ENCODE measurements at regions not wholly inside any gene's neighbourhood (a gene's known extent, or its start where the extent isn't known, plus 50 kb on each side); places are given as distances from the start of the nearest gene placed in this dataset.

- peaks cover 25% of the 10 kb centered on the region for H3K27me3 Mint-ChIP-seq
- H3K27ac Mint-ChIP-seq: no peak overlapping the region
- no peak overlapping the region for H3K4me3 ChIP-seq (ENCODE audit: control extremely low read depth in 1 of 5, extremely low read depth in 1 of 5, insufficient read depth in 1 of 5, low read depth in 2 of 5, low read length in 4 of 5)
- H3K27me3 ChIP-seq (replicated peaks in 1 of 4; ENCODE audit: control extremely low read depth in 1 of 4, control insufficient read depth in 3 of 4, insufficient read depth in 4 of 4, low read length in 3 of 4): peaks cover 0 to 4% (median 2%) of the 10 kb centered on the region in 4 experiments
- H3K4me2 ChIP-seq (replicated peaks; ENCODE audit: low read depth, low read length, poor library complexity, severe bottlenecking): no peak overlapping the region
- no peak overlapping the region for H2AFZ ChIP-seq (ENCODE audit: insufficient read depth, low read depth, low read length, poor library complexity, severe bottlenecking)
- WGBS (ENCODE audit: insufficient coverage): 85% methylated on average over 3 of the region's 3 CpGs
- H3K27ac ChIP-seq (ENCODE audit: low read length in 2 of 2): no peak overlapping the region
- H3K4me3 Mint-ChIP-seq: no peak overlapping the region
- no peaks in the 10 kb centered on the region for H4K20me1 ChIP-seq (ENCODE audit: control insufficient read depth, insufficient read depth, low read length, poor library complexity, severe bottlenecking)
- no peaks in the 10 kb centered on the region for H3K4me1 ChIP-seq (ENCODE audit: control insufficient read depth in 2 of 2, insufficient read depth in 2 of 2, low read length in 2 of 2)
- POLR2A ChIA-PET: no interaction called here
- CTCF ChIA-PET: no interaction called here
- H3K36me3 ChIP-seq (replicated peaks in 1 of 2; ENCODE audit: control extremely low read depth in 1 of 2, control insufficient read depth in 1 of 2, extremely low read depth in 1 of 2, insufficient read depth in 2 of 2, low read length in 1 of 2): no peaks in the 10 kb centered on the region
- intact Hi-C loops (cut with micrococcal nuclease): no loop called here
- no peaks in the 10 kb centered on the region for H3K9me3 ChIP-seq (ENCODE audit: control extremely low read depth in 1 of 3, control insufficient read depth in 2 of 3, insufficient read depth in 1 of 3, low read length in 2 of 3)
- H3K9ac ChIP-seq (ENCODE audit: low read length): no peak overlapping the region
- TF ChIP-seq CTCF (IDR thresholded peaks at IDR 0.05) (no peak), EZH2 (IDR thresholded peaks at IDR 0.05; ENCODE audit: borderline replicate concordance, insufficient read depth, low read depth, low read length, poor library complexity, severe bottlenecking) (no peak)
- H3K9me3 Mint-ChIP-seq (ENCODE audit: insufficient read depth): no peaks in the 10 kb centered on the region
- no peaks in the 10 kb centered on the region for H3K4me1 Mint-ChIP-seq
- no peak for ATAC-seq (ENCODE audit: low read depth)
- H3K79me2 ChIP-seq (ENCODE audit: control insufficient read depth, insufficient read depth, low read length): no peaks in the 10 kb centered on the region
- no peak for DNase-seq
Observed at GRCh38 chr2:217182926-217183325, 323.1 kb upstream of the TNP1 start.

- H3K4me3 Mint-ChIP-seq: no peak overlapping the region
- TF ChIP-seq EZH2 (IDR thresholded peaks at IDR 0.05; ENCODE audit: borderline replicate concordance, insufficient read depth, low read depth, low read length, poor library complexity, severe bottlenecking) (no peak), CTCF (IDR thresholded peaks at IDR 0.05) (no peak)
Observed at GRCh38 chr2:217181512-217181911, 321.6 kb upstream of the TNP1 start.

More at GRCh38 chr2:217181512-217181911, 321.6 kb upstream of the TNP1 start:
- peaks cover 17% of the 10 kb centered on the region for H3K27me3 Mint-ChIP-seq
- intact Hi-C loops (cut with micrococcal nuclease): no loop called here
- Histone ChIP-seq H3K79me2 (ENCODE audit: control insufficient read depth, insufficient read depth, low read length) (no peaks in the 10 kb centered on the region), H3K9me3 (ENCODE audit: control extremely low read depth in 1 of 3, control insufficient read depth in 2 of 3, insufficient read depth in 1 of 3, low read length in 2 of 3) (no peaks in the 10 kb centered on the region), H3K4me3 (ENCODE audit: control extremely low read depth in 1 of 5, extremely low read depth in 1 of 5, insufficient read depth in 1 of 5, low read depth in 2 of 5, low read length in 4 of 5) (no peak overlapping the region), H3K9ac (ENCODE audit: low read length) (no peak overlapping the region), H3K27ac (ENCODE audit: low read length in 2 of 2) (no peak overlapping the region), H3K27me3 (replicated peaks in 1 of 4; ENCODE audit: control extremely low read depth in 1 of 4, control insufficient read depth in 3 of 4, insufficient read depth in 4 of 4, low read length in 3 of 4) (peaks cover 0 to 4% (median 0%) of the 10 kb centered on the region in 4 experiments), H2AFZ (ENCODE audit: insufficient read depth, low read depth, low read length, poor library complexity, severe bottlenecking) (no peak overlapping the region), H3K36me3 (replicated peaks in 1 of 2; ENCODE audit: control extremely low read depth in 1 of 2, control insufficient read depth in 1 of 2, extremely low read depth in 1 of 2, insufficient read depth in 2 of 2, low read length in 1 of 2) (no peaks in the 10 kb centered on the region), H3K4me1 (ENCODE audit: control insufficient read depth in 2 of 2, insufficient read depth in 2 of 2, low read length in 2 of 2) (no peaks in the 10 kb centered on the region), H4K20me1 (ENCODE audit: control insufficient read depth, insufficient read depth, low read length, poor library complexity, severe bottlenecking) (no peaks in the 10 kb centered on the region), H3K4me2 (replicated peaks; ENCODE audit: low read depth, low read length, poor library complexity, severe bottlenecking) (no peak overlapping the region)
- no peaks in the 10 kb centered on the region for H3K4me1 Mint-ChIP-seq
- ChIA-PET POLR2A (no interaction called here), CTCF (no interaction called here)
- DNase-seq: no peak
- H3K27ac Mint-ChIP-seq: no peak overlapping the region
- no peak for ATAC-seq (ENCODE audit: low read depth)
- H3K9me3 Mint-ChIP-seq (ENCODE audit: insufficient read depth): no peaks in the 10 kb centered on the region
